ENCODE measurements at regions not wholly inside any gene's neighbourhood (a gene's known extent, or its start where the extent isn't known, plus 50 kb on each side); places are given as distances from the start of the nearest gene placed in this dataset.

DNA sequence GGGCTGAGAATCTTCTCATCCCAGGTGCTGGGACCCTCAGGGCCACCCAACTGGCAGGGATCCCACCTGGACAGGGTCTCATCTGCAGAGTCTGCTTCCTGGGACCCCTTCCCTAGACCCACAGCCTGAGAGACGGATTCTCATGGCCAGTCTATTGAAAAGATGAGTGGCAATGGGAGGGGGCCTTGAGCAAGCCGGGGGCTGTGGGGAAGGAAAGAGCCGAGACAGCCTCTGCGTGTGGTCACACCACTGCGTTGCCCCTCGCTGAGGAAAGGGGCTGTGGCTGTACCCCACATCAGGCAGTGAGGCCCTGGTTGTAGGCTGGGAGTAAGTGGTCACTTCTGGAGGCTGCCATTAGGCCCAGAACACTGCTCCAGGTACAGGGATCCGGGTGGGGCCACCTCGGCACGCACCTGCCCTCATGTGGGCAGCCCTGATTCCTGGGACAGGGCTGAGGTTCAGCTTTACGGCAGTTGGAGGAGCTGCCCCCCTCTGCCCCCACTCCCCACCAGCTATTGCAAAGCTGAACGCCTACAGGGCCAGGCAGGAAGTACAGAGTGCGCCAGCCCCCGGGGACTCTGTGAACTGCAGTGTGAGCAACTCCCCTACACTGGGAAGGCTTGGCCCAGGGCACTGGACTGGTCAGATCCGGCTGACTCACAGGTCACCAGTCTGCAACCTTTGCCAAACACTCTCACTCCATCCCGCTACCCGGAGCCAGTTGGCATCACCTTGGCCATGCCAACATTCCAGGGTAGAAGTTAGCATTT is 106.9 kb downstream of the RIPK4 start:
- Mint-ChIP-seq H3K4me3 (no peak overlapping the region), H3K27ac (no peak overlapping the region), H3K9me3 (ENCODE audit: insufficient read depth) (no peaks in the 10 kb centered on the region), H3K4me1 (no peaks in the 10 kb centered on the region), H3K27me3 (peaks cover 28% of the 10 kb centered on the region)
- Histone ChIP-seq H3K79me2 (ENCODE audit: control insufficient read depth, insufficient read depth, low read length) (no peaks in the 10 kb centered on the region), H3K9ac (ENCODE audit: low read length) (no peak overlapping the region), H4K20me1 (ENCODE audit: control insufficient read depth, insufficient read depth, low read length, poor library complexity, severe bottlenecking) (no peaks in the 10 kb centered on the region), H3K9me3 (ENCODE audit: control extremely low read depth in 1 of 3, control insufficient read depth in 2 of 3, insufficient read depth in 1 of 3, low read length in 2 of 3) (no peaks in the 10 kb centered on the region), H3K36me3 (replicated peaks in 1 of 2; ENCODE audit: control extremely low read depth in 1 of 2, control insufficient read depth in 1 of 2, extremely low read depth in 1 of 2, insufficient read depth in 2 of 2, low read length in 1 of 2) (no peaks in the 10 kb centered on the region), H3K4me3 (ENCODE audit: control extremely low read depth in 1 of 5, extremely low read depth in 1 of 5, insufficient read depth in 1 of 5, low read depth in 2 of 5, low read length in 4 of 5) (no peak overlapping the region), H3K4me1 (ENCODE audit: control insufficient read depth in 2 of 2, insufficient read depth in 2 of 2, low read length in 2 of 2) (no peaks in the 10 kb centered on the region), H2AFZ (ENCODE audit: insufficient read depth, low read depth, low read length, poor library complexity, severe bottlenecking) (no peak overlapping the region), H3K4me2 (replicated peaks; ENCODE audit: low read depth, low read length, poor library complexity, severe bottlenecking) (no peak overlapping the region), H3K27ac (ENCODE audit: low read length in 2 of 2) (no peak overlapping the region), H3K27me3 (replicated peaks in 1 of 4; ENCODE audit: control extremely low read depth in 1 of 4, control insufficient read depth in 3 of 4, insufficient read depth in 4 of 4, low read length in 3 of 4) (peaks cover 0 to 3% (median 1%) of the 10 kb centered on the region in 4 experiments)
- ATAC-seq (ENCODE audit: low read depth) (no peak), DNase-seq (no peak)
- CTCF ChIA-PET: no interaction called here
- WGBS (ENCODE audit: insufficient coverage): 77% methylated on average over 16 of the region's 16 CpGs
- POLR2A ChIA-PET: no interaction called here
- no peak for TF ChIP-seq EZH2 (IDR thresholded peaks at IDR 0.05; ENCODE audit: borderline replicate concordance, insufficient read depth, low read depth, low read length, poor library complexity, severe bottlenecking)
- TF ChIP-seq, protein P1, sequence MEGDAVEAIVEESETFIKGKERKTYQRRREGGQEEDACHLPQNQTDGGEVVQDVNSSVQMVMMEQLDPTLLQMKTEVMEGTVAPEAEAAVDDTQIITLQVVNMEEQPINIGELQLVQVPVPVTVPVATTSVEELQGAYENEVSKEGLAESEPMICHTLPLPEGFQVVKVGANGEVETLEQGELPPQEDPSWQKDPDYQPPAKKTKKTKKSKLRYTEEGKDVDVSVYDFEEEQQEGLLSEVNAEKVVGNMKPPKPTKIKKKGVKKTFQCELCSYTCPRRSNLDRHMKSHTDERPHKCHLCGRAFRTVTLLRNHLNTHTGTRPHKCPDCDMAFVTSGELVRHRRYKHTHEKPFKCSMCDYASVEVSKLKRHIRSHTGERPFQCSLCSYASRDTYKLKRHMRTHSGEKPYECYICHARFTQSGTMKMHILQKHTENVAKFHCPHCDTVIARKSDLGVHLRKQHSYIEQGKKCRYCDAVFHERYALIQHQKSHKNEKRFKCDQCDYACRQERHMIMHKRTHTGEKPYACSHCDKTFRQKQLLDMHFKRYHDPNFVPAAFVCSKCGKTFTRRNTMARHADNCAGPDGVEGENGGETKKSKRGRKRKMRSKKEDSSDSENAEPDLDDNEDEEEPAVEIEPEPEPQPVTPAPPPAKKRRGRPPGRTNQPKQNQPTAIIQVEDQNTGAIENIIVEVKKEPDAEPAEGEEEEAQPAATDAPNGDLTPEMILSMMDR (IDR thresholded peaks at IDR 0.05): no peak
- intact Hi-C loops (cut with micrococcal nuclease): no loop called here

DNA sequence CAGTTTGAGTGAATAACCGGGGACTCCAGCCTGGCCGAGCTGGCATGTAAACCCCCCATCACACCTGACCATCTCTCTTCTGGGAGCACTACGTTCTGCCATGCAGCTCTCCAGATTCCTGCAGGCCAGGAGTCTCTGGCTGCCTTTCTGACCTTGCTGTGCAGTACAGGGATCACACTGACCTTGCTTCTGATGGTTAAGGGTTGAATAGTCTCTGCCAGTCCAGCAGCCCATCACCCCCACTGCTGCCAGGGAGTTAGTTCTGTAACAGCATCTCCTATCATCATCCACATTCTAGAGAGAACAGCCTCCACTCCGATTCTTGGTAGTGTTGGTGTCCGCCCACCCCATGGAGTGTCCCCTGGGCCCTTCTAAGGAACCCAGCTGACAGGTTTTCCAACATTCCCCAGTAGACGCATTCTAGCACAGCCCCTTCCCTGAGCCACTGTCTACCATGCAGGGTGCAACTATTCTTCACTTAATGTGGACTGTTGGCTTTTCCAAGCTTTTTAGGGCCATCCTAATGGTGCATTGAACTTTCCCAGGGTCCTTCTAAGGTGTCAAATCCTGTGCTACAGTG is 109.8 kb downstream of the RIPK4 start:
- DNase-seq: no peak
- Mint-ChIP-seq H3K27me3 (peaks cover 39% of the 10 kb centered on the region), H3K27ac (no peak overlapping the region), H3K4me1 (no peaks in the 10 kb centered on the region), H3K9me3 (ENCODE audit: insufficient read depth) (no peaks in the 10 kb centered on the region), H3K4me3 (no peak overlapping the region)
- no peak overlapping the region for H3K27ac ChIP-seq (ENCODE audit: low read length in 2 of 2)
- ATAC-seq (ENCODE audit: low read depth): no peak
- ChIA-PET CTCF (interaction anchor here (0.7 kb wide), 1 partner anchor 32 kb away, joined by 4 read pairs; no protein-coding TSS in a partner anchor), POLR2A (no interaction called here)
- TF ChIP-seq, protein P1 (IDR thresholded peaks at IDR 0.05): no peak
- TF ChIP-seq EZH2 (IDR thresholded peaks at IDR 0.05; ENCODE audit: borderline replicate concordance, insufficient read depth, low read depth, low read length, poor library complexity, severe bottlenecking): no peak
- H3K36me3 ChIP-seq (replicated peaks in 1 of 2; ENCODE audit: control extremely low read depth in 1 of 2, control insufficient read depth in 1 of 2, extremely low read depth in 1 of 2, insufficient read depth in 2 of 2, low read length in 1 of 2): no peaks in the 10 kb centered on the region
- intact Hi-C loops (cut with micrococcal nuclease): no loop called here
- H3K4me3 ChIP-seq (ENCODE audit: control extremely low read depth in 1 of 5, extremely low read depth in 1 of 5, insufficient read depth in 1 of 5, low read depth in 2 of 5, low read length in 4 of 5): no peak overlapping the region
- 89% methylated on average over 5 of the region's 6 CpGs for WGBS (ENCODE audit: insufficient coverage)
- H3K4me2 ChIP-seq (replicated peaks; ENCODE audit: low read depth, low read length, poor library complexity, severe bottlenecking): no peak overlapping the region
- no peaks in the 10 kb centered on the region for H3K4me1 ChIP-seq (ENCODE audit: control insufficient read depth in 2 of 2, insufficient read depth in 2 of 2, low read length in 2 of 2)
- peaks cover 0 to 3% (median 1%) of the 10 kb centered on the region in 4 experiments for H3K27me3 ChIP-seq (replicated peaks in 1 of 4; ENCODE audit: control extremely low read depth in 1 of 4, control insufficient read depth in 3 of 4, insufficient read depth in 4 of 4, low read length in 3 of 4)
- no peak overlapping the region for H3K9ac ChIP-seq (ENCODE audit: low read length)
- H3K9me3 ChIP-seq (ENCODE audit: control extremely low read depth in 1 of 3, control insufficient read depth in 2 of 3, insufficient read depth in 1 of 3, low read length in 2 of 3): peaks cover 0 to 3% (median 0%) of the 10 kb centered on the region in 3 donors
- no peak overlapping the region for H2AFZ ChIP-seq (ENCODE audit: insufficient read depth, low read depth, low read length, poor library complexity, severe bottlenecking)
- no peaks in the 10 kb centered on the region for H3K79me2 ChIP-seq (ENCODE audit: control insufficient read depth, insufficient read depth, low read length)
- no peaks in the 10 kb centered on the region for H4K20me1 ChIP-seq (ENCODE audit: control insufficient read depth, insufficient read depth, low read length, poor library complexity, severe bottlenecking)
